Keratinocyte (primary cell): ENCODE measurements at regions not wholly inside any gene's neighbourhood (a gene's known extent, or its start where the extent isn't known, plus 50 kb on each side); places are given as distances from the start of the nearest gene placed in this dataset.

ENCODE experiments used
- DNase-seq: peaks from one replicate; pipeline ENCODE4 v3.0.0-alpha.2; 2011; ENCODE audit warnings: low read depth, missing footprints, low spot score
- FAIRE-seq: peaks from 2 replicates; lab custom pipeline; 2011; peaks lifted over from hg19 to GRCh38; lab: Jason Lieb, UNC
- H2AFZ ChIP-seq: 2 replicates; pipeline ENCODE4 v1.6.0; 2012; ENCODE audit warnings: low read length, control low read depth, inconsistent platforms; ENCODE audit not compliant: control insufficient read depth
- H3K27ac ChIP-seq: 2 replicates; pipeline ENCODE4 v1.5.1; 2011; ENCODE audit warnings: low read length; ENCODE audit not compliant: control insufficient read depth, insufficient read depth
- H3K27me3 ChIP-seq: 3 replicates; pipeline ENCODE4 v1.6.0; 2011; ENCODE audit warnings: low read length; ENCODE audit not compliant: control insufficient read depth, insufficient read depth; ENCODE audit errors: extremely low read depth
- H3K36me3 ChIP-seq, 2 experiments: 2 replicates in 1 of 2; 3 replicates in 1 of 2; pipeline ENCODE4 v1.5.1; 2011; ENCODE audit warnings: low read length in 2 of 2, mild to moderate bottlenecking in 1 of 2; ENCODE audit not compliant: control insufficient read depth in 2 of 2, insufficient read depth in 2 of 2; ENCODE audit errors: extremely low read depth in 1 of 2
- H3K4me1 ChIP-seq: 3 replicates; pipeline ENCODE4 v1.5.1; 2011; ENCODE audit warnings: low read length; ENCODE audit not compliant: control insufficient read depth, insufficient read depth; ENCODE audit errors: extremely low read depth
- H3K4me2 ChIP-seq: 3 replicates; pipeline ENCODE4 v1.6.0; 2011; ENCODE audit warnings: low read depth, low read length; ENCODE audit not compliant: control insufficient read depth, insufficient read depth; ENCODE audit errors: extremely low read depth
- H3K4me3 ChIP-seq, 3 experiments: fragments of 200-600 bp in 1 of 3; sonication (generic) in 1 of 3; 2 replicates in 2 of 3; 3 replicates in 1 of 3; pipeline ENCODE4 v1.5.1; 2011 to 2016; ENCODE audit warnings: low read length in 3 of 3, mild to moderate bottlenecking in 3 of 3, control low read depth in 2 of 3, inconsistent platforms in 1 of 3, low read depth in 1 of 3, mixed read lengths in 1 of 3, mixed run types in 1 of 3, moderate library complexity in 1 of 3; ENCODE audit not compliant: control insufficient read depth in 2 of 3, insufficient read depth in 2 of 3; ENCODE audit errors: extremely low read depth in 1 of 3
- H3K79me2 ChIP-seq: 2 replicates; pipeline ENCODE4 v1.6.0; 2012; ENCODE audit warnings: low read length; ENCODE audit not compliant: control insufficient read depth, insufficient read depth
- H3K9ac ChIP-seq: 3 replicates; pipeline ENCODE4 v1.6.0; 2011; ENCODE audit warnings: low read length; ENCODE audit not compliant: control insufficient read depth, insufficient read depth; ENCODE audit errors: extremely low read depth
- H3K9me1 ChIP-seq: 3 replicates; pipeline ENCODE4 v1.6.0; 2011; ENCODE audit warnings: low read length; ENCODE audit not compliant: control insufficient read depth, insufficient read depth; ENCODE audit errors: extremely low read depth
- H3K9me3 ChIP-seq: 2 replicates; pipeline ENCODE4 v1.5.1; 2012; ENCODE audit warnings: low read depth, low read length; ENCODE audit not compliant: control insufficient read depth
- H4K20me1 ChIP-seq: 3 replicates; pipeline ENCODE4 v1.6.0; 2011; ENCODE audit warnings: low read length; ENCODE audit not compliant: control insufficient read depth, insufficient read depth; ENCODE audit errors: extremely low read depth
- EZH2 ChIP-seq: IDR thresholded peaks from one replicate; pipeline ENCODE4 v1.6.1; 2012; ENCODE audit warnings: inconsistent platforms, mild to moderate bottlenecking, low read length, moderate library complexity
- dilution Hi-C: fragments of 300-500 bp; cut with MboI; formaldehyde crosslinking; loops from one replicate; pipeline ENCODE4 v1.7.0; 2020; ENCODE audit warnings: low sequenced_read_pairs; ENCODE audit not compliant: extremely low pct_ligation_motif_present
- TF ChIP-seq, protein P1 (sequence below), 3 experiments: IDR thresholded peaks in 1 of 3; conservative IDR thresholded peaks in 1 of 3; optimal IDR thresholded peaks in 1 of 3; 2 replicates in 2 of 3; 3 replicates in 1 of 3; pipeline versions ENCODE3 to v1.5.1; 2011; ENCODE audit warnings: low read length in 3 of 3, mild to moderate bottlenecking in 3 of 3, moderate library complexity in 2 of 3, control low read depth in 1 of 3, inconsistent platforms in 1 of 3; ENCODE audit not compliant: insufficient read depth in 2 of 3; ENCODE audit errors: extremely low read depth in 1 of 3

DNA sequence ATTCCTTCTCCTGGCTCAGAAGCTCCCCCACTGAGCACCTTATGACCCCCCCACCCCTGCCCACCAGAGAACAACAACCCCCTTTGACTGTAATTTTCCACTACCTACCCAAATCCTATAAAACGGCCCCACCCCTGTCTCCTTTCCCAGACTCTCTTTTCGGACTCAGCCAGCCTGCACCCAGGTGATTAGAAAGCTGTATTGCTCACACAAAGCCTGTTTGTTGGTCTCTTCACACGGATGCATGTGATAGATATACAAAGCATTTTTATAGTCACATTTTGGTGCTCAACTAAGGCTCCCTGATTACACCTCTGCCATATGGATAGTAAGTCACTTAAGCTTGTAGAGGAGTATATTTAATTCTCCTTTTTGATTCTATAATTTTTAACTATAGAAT is 985.8 kb downstream of the REEP3 start:
- Histone ChIP-seq H3K9ac (no peak overlapping the region), H4K20me1 (no peaks in the 10 kb centered on the region), H3K27me3 (no peaks in the 10 kb centered on the region), H3K9me3 (no peaks in the 10 kb centered on the region), H3K4me2 (no peak overlapping the region), H3K9me1 (no peaks in the 10 kb centered on the region), H3K4me1 (no peaks in the 10 kb centered on the region), H3K27ac (no peak overlapping the region), H3K4me3 (no peak overlapping the region), H3K36me3 (no peaks in the 10 kb centered on the region), H2AFZ (no peak overlapping the region), H3K79me2 (no peaks in the 10 kb centered on the region)
- TF ChIP-seq EZH2: no peak
- TF ChIP-seq, protein P1, sequence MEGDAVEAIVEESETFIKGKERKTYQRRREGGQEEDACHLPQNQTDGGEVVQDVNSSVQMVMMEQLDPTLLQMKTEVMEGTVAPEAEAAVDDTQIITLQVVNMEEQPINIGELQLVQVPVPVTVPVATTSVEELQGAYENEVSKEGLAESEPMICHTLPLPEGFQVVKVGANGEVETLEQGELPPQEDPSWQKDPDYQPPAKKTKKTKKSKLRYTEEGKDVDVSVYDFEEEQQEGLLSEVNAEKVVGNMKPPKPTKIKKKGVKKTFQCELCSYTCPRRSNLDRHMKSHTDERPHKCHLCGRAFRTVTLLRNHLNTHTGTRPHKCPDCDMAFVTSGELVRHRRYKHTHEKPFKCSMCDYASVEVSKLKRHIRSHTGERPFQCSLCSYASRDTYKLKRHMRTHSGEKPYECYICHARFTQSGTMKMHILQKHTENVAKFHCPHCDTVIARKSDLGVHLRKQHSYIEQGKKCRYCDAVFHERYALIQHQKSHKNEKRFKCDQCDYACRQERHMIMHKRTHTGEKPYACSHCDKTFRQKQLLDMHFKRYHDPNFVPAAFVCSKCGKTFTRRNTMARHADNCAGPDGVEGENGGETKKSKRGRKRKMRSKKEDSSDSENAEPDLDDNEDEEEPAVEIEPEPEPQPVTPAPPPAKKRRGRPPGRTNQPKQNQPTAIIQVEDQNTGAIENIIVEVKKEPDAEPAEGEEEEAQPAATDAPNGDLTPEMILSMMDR (optimal IDR thresholded peaks at IDR 0.05 in 1 of 3, IDR thresholded peaks at IDR 0.05 in 1 of 3, conservative IDR thresholded peaks at IDR 0.05 in 1 of 3; ENCODE audit: extremely low read depth in 1 of 3, insufficient read depth in 2 of 3, low read length in 3 of 3): no peak
- dilution Hi-C loops: no loop called here
- DNase-seq (no peak), FAIRE-seq (no peak)

DNA sequence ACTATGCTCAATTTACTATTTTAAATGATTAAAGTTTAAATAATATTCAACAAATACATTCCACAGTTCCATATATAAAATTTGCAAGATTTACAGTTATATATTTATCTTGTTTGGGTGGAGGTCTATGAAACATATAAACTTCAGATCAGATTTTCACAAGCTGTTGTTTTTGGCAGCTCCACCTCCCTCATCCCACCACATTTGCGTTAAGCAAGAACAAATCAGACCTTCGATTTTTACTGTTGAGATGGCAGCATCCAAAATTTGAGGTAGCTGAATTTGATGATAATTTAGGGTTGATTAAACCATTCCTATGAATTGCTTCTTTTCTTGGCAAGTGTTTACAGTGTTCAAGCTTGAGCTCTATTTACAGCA is 986.4 kb downstream of the REEP3 start:
- H3K27ac ChIP-seq: no peak overlapping the region
- no peaks in the 10 kb centered on the region for H3K9me3 ChIP-seq
- no peak overlapping the region for H3K9ac ChIP-seq
- DNase-seq: no peak
- no peak for TF ChIP-seq EZH2
- TF ChIP-seq, protein P1 (optimal IDR thresholded peaks at IDR 0.05 in 1 of 3, IDR thresholded peaks at IDR 0.05 in 1 of 3, conservative IDR thresholded peaks at IDR 0.05 in 1 of 3; ENCODE audit: extremely low read depth in 1 of 3, insufficient read depth in 2 of 3, low read length in 3 of 3): no peak
- H3K4me1 ChIP-seq: no peaks in the 10 kb centered on the region
- H4K20me1 ChIP-seq: no peaks in the 10 kb centered on the region
- no peak for FAIRE-seq
- no peak overlapping the region for H3K4me3 ChIP-seq
- no peak overlapping the region for H2AFZ ChIP-seq
- no peak overlapping the region for H3K4me2 ChIP-seq
- H3K27me3 ChIP-seq: no peaks in the 10 kb centered on the region
- no peaks in the 10 kb centered on the region for H3K36me3 ChIP-seq
- no peaks in the 10 kb centered on the region for H3K79me2 ChIP-seq
- H3K9me1 ChIP-seq: no peaks in the 10 kb centered on the region
- dilution Hi-C loops: no loop called here
